ENCODE measurements at regions not wholly inside any gene's neighbourhood (a gene's known extent, or its start where the extent isn't known, plus 50 kb on each side); places are given as distances from the start of the nearest gene placed in this dataset.

DNA sequence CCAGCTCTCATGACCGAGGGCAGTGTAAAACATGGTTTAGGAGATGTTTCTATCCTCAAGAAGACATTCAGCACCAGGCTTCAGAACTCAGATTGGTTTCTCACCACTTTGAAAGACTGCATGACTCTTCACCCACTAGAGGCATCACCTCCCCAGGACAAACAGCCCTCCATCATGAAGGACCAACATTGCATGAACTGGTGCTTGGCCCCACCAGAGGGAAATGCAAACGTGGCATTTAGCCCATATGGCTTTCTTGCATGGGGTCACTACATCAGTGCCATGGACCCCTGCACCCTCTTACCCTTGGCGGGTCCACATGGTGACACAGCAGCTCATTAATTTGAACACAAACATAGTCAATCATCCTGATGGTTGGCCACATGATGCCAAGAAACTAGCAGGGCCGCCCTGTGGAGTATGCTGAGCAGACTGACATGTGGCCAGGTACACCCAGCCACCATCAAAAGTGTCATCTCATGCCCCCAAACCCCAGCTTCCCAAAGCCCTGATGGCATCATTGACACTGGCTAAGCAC, 129.5 kb upstream of the FSTL4 start:
- TF ChIP-seq TCF4 (CRISPR knock-in tag; IDR thresholded peaks at IDR 0.05; ENCODE audit: borderline replicate concordance) (no peak), PPARA (CRISPR knock-in tag; IDR thresholded peaks at IDR 0.05; ENCODE audit: borderline replicate concordance) (no peak), ZNF70 (CRISPR knock-in tag; IDR thresholded peaks at IDR 0.05) (no peak), ZNF565 (CRISPR knock-in tag; conservative IDR thresholded peaks at IDR 0.05; ENCODE audit: low read depth) (no peak), ZC3H10 (CRISPR knock-in tag; IDR thresholded peaks at IDR 0.05) (no peak), ESRRG (CRISPR knock-in tag; IDR thresholded peaks at IDR 0.05) (no peak), BACH2 (CRISPR knock-in tag; IDR thresholded peaks at IDR 0.05; ENCODE audit: borderline replicate concordance) (no peak), OSR1 (CRISPR knock-in tag; IDR thresholded peaks at IDR 0.05) (no peak), CSDC2 (CRISPR knock-in tag; IDR thresholded peaks at IDR 0.05) (no peak), GLIS3 (CRISPR knock-in tag; IDR thresholded peaks at IDR 0.05) (no peak)
- no peak for ATAC-seq

DNA sequence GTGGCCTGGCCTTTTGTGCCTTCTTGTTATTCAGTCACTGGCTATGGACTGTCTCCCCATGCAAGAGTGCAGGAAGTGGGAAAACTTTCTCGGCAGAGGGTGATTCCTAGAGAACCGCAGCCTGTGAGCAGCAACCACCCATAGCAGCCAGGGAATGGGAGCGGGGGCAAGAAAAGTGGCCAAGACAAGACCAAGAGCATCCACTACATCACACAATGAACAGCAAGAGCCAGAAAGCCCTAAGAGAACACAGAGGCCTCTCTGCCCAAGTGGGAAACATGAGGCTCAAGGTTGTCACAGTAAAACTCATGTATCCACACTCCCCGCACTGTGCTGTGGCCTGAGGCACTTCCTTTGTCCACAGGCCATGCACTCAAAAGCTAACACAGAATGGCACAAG, 129.1 kb upstream of the FSTL4 start:
- ATAC-seq, result no peak
- TF ChIP-seq ZNF70 (CRISPR knock-in tag; IDR thresholded peaks at IDR 0.05), result no peak
- TF ChIP-seq CSRNP3 (CRISPR knock-in tag; IDR thresholded peaks at IDR 0.05), result no peak
- TF ChIP-seq, protein P1, sequence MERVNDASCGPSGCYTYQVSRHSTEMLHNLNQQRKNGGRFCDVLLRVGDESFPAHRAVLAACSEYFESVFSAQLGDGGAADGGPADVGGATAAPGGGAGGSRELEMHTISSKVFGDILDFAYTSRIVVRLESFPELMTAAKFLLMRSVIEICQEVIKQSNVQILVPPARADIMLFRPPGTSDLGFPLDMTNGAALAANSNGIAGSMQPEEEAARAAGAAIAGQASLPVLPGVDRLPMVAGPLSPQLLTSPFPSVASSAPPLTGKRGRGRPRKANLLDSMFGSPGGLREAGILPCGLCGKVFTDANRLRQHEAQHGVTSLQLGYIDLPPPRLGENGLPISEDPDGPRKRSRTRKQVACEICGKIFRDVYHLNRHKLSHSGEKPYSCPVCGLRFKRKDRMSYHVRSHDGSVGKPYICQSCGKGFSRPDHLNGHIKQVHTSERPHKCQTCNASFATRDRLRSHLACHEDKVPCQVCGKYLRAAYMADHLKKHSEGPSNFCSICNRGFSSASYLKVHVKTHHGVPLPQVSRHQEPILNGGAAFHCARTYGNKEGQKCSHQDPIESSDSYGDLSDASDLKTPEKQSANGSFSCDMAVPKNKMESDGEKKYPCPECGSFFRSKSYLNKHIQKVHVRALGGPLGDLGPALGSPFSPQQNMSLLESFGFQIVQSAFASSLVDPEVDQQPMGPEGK (CRISPR knock-in tag; IDR thresholded peaks at IDR 0.05; ENCODE audit: borderline replicate concordance), result no peak
- TF ChIP-seq ZFP30 (CRISPR knock-in tag; IDR thresholded peaks at IDR 0.05), result no peak
- no peak for TF ChIP-seq ZNF8 (CRISPR knock-in tag; IDR thresholded peaks at IDR 0.05)
- TF ChIP-seq GLIS3 (CRISPR knock-in tag; IDR thresholded peaks at IDR 0.05), result no peak
- TF ChIP-seq TCF4 (CRISPR knock-in tag; IDR thresholded peaks at IDR 0.05; ENCODE audit: borderline replicate concordance), result no peak

GRCh38 chr5:133739181-133739780, 126.9 kb upstream of the FSTL4 start:
- no peak for TF ChIP-seq ZNF70 (CRISPR knock-in tag; IDR thresholded peaks at IDR 0.05)
- TF ChIP-seq ZFP3 (CRISPR knock-in tag; IDR thresholded peaks at IDR 0.05), result no peak
- no peak for TF ChIP-seq SNAI2 (CRISPR knock-in tag; IDR thresholded peaks at IDR 0.05)
- TF ChIP-seq TCF4 (CRISPR knock-in tag; IDR thresholded peaks at IDR 0.05; ENCODE audit: borderline replicate concordance), result no peak
- no peak for TF ChIP-seq OSR1 (CRISPR knock-in tag; IDR thresholded peaks at IDR 0.05)
- no peak for TF ChIP-seq PPARA (CRISPR knock-in tag; IDR thresholded peaks at IDR 0.05; ENCODE audit: borderline replicate concordance)
- TF ChIP-seq ARNTL (CRISPR knock-in tag; IDR thresholded peaks at IDR 0.05; ENCODE audit: borderline replicate concordance, low read depth), result no peak
- TF ChIP-seq POU6F1 (CRISPR knock-in tag; IDR thresholded peaks at IDR 0.05; ENCODE audit: borderline replicate concordance, low read depth), result no peak
- TF ChIP-seq CREB5 (CRISPR knock-in tag; IDR thresholded peaks at IDR 0.05; ENCODE audit: low read depth), result no peak
- TF ChIP-seq CSRNP3 (CRISPR knock-in tag; IDR thresholded peaks at IDR 0.05), result no peak
- TF ChIP-seq, protein P2, sequence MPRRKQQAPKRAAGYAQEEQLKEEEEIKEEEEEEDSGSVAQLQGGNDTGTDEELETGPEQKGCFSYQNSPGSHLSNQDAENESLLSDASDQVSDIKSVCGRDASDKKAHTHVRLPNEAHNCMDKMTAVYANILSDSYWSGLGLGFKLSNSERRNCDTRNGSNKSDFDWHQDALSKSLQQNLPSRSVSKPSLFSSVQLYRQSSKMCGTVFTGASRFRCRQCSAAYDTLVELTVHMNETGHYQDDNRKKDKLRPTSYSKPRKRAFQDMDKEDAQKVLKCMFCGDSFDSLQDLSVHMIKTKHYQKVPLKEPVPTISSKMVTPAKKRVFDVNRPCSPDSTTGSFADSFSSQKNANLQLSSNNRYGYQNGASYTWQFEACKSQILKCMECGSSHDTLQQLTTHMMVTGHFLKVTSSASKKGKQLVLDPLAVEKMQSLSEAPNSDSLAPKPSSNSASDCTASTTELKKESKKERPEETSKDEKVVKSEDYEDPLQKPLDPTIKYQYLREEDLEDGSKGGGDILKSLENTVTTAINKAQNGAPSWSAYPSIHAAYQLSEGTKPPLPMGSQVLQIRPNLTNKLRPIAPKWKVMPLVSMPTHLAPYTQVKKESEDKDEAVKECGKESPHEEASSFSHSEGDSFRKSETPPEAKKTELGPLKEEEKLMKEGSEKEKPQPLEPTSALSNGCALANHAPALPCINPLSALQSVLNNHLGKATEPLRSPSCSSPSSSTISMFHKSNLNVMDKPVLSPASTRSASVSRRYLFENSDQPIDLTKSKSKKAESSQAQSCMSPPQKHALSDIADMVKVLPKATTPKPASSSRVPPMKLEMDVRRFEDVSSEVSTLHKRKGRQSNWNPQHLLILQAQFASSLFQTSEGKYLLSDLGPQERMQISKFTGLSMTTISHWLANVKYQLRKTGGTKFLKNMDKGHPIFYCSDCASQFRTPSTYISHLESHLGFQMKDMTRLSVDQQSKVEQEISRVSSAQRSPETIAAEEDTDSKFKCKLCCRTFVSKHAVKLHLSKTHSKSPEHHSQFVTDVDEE (CRISPR knock-in tag; IDR thresholded peaks at IDR 0.05), result no peak
- TF ChIP-seq RARB (CRISPR knock-in tag; IDR thresholded peaks at IDR 0.05), result no peak
- ATAC-seq, result no peak
